NCI-H82 (cell line): ENCODE measurements at regions not wholly inside any gene's neighbourhood (a gene's known extent, or its start where the extent isn't known, plus 50 kb on each side); places are given as distances from the start of the nearest gene placed in this dataset.

ENCODE experiments used
- DNase-seq: peaks from one replicate; lab custom pipeline; 2025; lab: John Stamatoyannopoulos, UW

DNA sequence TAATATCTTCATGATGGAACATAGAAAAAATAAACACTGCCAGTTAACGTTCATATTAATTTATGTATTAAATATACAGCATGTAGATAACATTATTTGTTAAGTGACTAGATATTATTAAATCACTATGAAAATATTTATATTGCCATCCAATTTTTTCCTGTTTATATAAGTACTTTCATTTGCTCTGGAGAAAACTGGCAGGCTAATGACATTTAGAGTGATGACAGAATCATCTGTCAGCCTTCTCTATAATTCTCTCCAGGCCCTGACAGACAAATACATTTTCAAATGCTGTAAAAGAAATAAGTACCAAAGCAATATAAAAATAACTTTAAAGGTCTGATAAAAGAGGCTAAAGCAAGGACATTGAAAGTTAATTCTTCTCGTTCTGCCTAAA, 2556.7 kb upstream of the PCDH20 start:
- DNase-seq = no peak

DNA sequence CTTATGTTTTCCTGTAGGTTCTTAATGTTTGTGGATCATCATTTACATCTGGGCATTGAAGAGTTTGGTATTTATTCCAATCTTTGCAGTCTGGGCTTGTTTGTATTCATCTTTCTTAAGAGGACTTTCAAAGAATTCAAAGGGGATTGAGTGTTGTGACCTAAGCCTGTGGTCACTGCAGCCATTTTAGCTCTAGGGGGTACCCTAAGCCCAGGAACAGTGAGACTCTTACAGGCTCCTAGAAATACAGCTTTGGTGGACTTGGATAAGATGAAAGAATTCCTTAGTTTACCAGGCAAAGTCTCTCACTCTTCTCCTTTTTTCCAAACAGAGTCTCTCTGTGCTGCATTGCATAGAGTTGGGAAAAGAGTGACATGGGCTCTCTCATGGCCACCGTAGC, 2539.0 kb upstream of the PCDH20 start:
- no peak for DNase-seq

DNA sequence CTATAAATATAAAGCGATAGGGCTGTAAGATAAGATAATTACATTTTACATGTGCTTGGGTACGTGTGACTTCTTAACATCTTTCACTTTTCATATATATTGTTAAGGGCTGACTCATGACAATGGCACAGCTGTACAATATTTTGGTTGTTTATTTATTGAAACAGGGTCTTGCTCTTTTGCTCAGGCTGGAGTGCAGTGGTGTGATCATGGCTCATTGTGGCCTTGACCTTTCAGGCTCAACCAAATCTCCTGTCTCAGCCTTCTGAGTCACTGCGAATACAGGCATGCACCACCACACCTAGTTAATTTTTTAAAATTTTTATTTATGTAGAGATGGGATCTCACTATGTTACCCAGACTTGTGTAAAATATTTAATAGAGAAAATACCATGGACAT, 2532.4 kb upstream of the PCDH20 start:
- DNase-seq = no peak

DNA sequence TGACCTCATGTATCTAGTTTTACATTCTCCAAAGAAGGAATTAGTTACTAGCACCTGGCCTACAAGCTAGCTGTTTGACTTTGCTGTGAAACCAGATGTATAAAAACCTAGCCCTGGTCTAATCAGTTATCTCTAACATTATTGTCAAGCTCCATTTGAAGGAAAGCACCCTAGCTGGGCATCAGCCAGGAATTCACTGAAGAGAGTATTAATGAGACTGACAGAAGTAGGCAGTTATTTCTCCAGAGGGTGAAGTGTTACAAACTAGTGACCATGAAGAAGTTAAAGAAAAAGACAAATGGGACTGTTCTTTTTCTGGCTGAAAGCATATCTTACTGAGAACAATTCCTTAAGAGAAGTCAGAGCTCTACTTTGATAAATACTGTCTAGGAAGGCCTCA, 2529.3 kb upstream of the PCDH20 start:
- no peak for DNase-seq

DNA sequence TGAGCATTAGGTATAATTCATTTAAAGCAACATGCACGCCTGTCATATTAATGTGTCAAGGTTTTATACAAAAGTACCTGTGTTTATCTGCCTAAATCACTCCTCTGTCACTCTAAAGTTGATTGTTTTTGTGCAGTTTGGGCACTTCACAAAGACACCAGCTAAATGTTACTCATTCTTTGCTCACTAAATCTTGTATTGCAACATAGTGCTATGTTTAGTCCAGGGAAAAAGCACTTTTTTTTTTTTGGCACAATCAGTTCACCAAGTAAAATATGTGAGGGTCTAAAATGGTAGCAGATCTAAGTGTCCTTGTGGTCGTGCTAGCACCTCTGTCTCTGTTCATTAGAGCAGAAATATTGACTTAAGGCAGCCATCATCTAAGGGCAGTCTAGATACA, 2526.7 kb upstream of the PCDH20 start:
- DNase-seq = no peak

DNA sequence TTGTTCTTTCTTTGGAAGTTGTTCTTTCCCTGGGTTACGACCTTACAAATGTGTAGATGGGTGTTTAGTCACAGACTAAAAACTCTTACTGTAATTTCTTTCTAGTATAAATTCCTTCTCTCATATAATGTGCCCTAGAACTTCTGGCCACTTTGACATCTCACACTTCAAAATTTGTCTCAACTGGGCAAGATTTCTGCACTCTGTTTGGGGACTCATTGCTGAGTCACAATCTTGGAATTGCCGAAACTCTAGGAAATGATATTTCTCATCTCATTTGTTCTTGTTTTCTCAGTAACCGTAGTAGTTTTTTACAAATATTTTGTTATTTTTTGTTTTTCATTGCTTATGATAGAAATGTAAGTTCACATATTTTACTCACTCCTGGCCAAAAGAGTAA, 2523.2 kb upstream of the PCDH20 start:
- no peak for DNase-seq

DNA sequence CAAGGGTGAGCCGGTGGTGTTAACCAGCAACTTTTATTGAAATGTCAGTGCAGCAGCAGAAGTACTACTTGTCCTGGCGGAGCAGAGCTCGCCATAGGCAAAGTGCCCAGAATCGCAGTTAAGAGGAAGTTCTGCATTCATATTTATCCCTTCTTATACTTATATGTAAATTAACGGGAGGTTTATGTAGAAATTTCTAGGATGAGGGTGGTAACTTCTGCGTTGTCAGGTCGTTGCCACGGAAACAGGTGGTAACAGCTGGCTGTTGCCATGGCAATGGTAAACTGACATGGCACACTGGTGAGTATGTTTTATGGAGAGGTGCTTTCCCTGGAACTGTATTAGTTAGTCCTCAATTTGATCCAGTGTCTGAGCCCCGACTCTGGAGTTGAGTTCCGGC, 2494.9 kb upstream of the PCDH20 start:
- DNase-seq = no peak

DNA sequence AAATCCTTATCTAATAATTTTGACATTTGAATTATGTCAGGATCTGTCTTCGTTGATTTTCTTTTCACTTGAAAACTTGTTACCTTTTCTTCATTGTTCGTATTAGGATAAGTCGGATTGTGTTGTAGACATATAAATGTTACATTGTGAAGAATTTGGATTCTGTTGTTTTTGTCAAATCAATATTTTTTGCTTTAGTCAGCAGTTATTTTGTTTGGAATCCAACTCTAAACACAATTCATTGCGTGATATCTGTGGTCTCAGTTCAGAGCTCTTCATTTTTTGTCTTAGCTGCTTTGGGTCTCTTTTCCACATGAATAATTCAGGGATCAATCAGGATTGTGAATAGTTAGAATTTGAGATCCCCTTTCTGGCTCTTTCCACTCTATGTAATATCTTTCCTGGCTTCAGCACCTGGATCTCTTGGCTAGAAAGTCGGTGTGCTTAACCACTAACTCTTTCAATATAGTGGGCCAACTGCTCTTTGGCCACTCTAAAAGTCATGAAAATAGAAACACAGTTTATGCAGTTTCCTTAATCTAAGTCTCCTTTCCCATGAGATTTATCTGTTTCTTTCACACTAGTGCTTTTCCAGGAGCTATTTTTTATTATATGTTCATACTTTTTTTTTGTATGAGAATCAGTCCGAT, 2494.2 kb upstream of the PCDH20 start:
- no peak for DNase-seq

DNA sequence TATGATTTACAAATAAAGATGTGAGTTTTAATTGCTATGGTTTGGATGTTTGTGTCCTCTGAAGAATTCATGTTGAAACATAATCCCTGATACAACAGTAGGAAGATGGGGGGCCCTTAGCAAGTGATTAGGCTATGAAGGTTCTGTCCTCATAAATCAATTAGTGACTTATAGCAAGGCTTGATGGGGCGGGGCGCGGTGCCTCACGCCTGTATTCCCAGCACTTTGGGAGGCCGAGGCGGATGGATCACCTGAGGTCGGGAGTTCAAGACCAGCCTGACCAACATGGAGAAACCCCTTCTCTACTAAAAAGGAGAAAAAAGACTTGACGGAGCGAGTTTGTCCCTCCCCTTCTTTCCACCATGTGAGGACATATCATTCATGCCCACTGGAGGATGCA, 2486.5 kb upstream of the PCDH20 start:
- DNase-seq = no peak

DNA sequence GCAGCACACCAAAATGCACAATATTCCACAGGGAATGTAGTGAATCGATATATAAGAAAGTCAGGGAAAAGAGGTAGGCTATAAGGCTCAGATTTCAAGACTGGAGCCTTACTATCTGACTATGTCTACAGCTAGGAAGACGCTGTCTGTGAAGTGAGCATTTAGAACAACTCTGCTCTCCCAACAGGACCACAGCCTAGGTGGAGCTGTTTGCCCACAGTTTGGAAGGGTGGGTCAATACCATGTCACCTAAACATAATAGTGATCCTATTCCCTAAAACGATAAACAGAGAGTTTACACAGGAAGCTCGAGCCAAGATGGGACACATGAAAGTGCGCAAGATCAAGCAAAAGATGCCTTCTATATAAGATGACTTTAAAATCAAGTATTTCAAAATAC, 2486.0 kb upstream of the PCDH20 start:
- DNase-seq = peak; percentile 22

DNA sequence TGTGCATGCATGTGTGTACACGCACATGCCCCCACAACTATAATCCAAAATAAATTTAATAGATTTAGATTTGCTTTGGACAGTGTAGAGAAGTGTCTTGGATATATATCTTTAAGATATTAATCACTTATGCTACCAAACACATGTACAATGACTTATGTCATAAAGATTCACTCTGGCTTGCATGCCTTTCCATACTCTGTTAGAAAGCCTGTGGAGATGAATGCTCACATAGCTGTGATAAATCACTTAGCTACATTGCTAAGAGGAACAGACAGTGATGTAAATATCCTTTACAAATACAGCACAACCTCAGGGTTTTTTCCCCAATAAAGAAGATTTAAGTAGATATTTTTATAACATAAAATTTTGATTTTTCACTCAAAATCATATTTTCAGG, 2484.8 kb upstream of the PCDH20 start:
- no peak for DNase-seq

DNA sequence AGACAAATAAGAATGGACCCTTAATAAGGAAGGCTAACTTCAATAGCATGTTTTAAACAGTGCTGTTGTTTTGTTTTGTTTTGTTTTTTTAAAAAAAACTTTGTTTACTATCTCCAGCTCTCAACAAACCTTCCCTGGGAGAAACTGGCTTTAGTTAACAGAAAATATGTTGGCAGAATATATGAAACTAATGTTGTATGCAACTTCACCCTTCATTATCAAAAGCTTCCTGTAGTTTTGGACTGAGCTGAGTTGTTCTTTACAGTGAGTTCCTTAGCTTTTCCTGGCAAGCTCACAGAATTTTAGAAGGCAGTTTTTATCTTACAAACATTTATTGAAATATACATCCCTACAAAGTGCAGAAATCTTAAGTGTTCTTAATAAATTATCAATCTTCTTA, 2480.7 kb upstream of the PCDH20 start:
- no peak for DNase-seq

DNA sequence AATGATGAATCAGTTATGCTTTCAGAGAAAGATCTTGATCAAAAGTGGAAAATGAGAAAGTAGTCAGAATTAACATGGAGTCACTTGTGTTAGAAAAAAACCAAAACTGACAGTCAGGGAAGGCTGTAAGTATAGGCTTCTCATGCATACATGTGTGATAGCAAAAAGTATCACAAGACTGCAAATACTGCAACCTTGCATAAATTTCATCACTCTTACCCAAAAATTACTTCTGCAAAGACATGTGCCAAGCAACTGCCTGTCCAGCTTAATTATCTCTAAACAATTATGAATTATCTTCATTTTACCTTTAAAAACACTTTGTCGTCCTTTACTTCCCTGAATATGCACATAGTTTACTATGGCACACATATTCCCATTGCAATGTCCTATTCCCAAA, 2466.4 kb upstream of the PCDH20 start:
- DNase-seq = no peak

DNA sequence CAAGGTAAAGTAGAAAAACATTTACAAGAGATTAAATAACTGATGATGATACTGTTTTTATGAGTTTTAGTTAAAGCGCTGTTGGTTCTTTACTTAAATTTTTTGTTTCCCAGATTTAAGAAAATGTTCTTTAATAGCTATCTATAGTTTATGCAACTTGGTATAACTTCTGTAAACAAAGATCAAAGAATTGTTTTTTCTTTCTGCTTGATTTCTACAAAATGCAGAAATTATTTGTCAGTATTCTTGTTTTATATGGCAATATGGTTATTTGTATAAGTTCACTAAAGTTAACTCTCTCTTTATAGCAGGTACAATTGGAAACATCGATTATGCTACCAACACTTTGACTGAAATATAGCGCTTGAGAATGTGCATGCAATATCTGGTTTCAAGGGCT, 2465.1 kb upstream of the PCDH20 start:
- DNase-seq = no peak

DNA sequence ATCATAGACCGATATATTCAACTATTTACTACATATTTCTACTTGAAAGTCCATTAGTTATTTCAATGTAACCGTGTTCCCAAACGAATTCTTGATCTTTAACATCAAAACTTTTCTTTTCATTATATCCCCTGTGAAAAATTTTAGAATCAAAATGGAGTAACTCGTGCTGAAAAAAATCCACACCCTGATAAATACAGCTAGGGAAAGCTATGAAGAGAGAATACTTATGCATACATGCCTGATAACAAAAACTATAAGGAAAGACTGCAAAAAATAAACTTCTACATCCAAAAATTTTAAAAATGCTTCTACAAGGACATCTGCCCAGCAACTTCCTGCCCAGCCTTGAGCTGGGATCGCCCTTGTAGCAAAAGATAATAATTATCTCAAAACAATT, 2458.3 kb upstream of the PCDH20 start:
- no peak for DNase-seq

DNA sequence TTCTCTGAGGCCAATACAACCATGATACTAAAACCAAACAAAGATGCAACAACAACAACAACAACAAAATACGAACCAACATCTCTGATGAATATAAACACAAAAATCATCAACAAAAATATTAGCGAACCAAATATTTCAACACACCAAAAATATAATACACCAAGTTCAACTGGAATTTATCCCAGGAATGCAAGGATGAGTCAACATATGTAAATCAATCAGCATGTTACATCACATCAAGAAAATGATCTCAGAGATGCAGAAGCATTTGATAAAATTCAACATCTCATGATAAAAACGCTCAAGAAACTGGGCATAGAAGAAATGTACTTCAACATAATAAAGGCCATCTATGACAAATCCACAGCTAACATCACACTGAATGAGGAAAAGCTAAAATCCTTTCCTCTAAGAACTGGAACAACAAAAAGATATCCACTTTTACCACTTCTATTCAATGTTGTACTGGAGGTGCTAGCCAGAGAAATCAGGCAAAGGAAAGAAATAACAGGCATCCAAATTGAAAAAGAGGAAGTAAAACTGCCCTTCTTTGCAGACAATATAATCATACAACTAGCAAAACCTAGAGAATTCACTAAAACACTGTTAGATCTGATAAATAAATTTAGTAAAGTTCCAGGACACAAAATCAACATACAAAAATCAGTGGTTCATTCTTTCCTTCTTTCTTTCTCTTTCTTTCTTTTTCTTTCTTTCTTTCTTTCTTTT, 2448.7 kb upstream of the PCDH20 start:
- no peak for DNase-seq

DNA sequence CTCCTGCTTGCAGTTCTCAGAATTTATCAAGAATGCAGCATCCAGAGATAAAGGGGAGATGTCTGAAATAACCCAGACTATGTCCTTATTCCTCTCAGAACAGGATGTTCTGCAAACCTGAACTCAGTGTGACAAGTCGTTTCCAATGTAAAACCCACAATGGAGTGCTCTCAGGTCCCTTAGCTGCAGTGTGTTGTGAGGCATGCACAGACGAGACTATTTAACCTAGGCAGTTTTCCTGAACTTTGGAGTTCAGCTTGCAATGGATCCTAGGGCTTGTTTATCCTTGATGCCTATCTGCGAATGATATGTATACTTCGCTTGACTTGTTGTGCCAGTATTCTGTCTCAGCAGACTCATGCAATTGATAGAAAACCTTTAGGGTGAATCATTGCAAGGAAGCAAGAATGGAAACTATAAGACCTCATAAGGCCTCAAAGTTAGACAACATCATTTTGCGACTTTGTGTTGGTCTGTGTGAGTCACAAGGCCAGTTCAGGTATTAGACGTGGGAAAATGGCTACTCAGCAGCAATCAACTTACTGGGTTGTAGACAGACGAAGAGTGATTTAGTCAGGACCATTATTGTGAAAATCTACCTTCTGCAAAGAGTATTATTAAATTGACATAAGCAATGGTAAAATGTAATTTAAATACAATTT, 2439.9 kb upstream of the PCDH20 start:
- no peak for DNase-seq

DNA sequence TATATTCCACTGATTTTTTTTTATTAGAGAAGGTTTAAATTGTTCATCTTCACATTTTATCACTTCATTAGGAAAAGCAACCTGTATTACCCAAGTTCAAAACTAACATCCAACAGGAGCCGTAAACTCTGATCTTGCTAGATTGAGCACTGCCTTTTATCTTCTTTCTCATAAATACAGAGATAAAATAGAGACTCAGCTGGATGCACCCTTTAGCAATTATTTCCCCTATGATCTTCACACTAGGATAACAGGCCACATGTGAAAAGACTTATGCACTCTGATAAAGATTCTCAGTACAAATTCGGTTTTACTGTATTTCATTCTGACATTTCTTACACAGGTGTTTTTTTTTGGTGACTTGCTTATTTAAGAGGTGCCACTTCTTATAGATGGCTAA, 2438.2 kb upstream of the PCDH20 start:
- no peak for DNase-seq

DNA sequence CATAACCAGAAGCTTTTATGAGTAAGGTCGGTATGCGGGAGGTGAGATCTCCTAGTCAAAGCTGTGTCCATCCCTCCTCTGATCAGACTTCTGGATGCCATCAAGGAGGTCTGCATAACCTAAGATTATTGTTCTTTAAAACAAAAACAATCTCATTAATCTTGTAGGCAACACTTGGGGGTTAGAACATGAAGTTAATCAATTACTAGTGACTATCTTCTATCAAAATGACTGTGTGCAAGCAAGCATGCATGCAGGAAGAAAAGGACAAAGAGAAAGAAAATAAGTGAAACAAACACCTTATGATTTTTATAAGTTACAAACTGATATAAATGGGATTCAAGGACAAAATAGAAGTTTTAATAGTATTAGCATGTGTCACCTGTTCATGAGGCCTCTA, 2435.9 kb upstream of the PCDH20 start:
- DNase-seq = no peak

DNA sequence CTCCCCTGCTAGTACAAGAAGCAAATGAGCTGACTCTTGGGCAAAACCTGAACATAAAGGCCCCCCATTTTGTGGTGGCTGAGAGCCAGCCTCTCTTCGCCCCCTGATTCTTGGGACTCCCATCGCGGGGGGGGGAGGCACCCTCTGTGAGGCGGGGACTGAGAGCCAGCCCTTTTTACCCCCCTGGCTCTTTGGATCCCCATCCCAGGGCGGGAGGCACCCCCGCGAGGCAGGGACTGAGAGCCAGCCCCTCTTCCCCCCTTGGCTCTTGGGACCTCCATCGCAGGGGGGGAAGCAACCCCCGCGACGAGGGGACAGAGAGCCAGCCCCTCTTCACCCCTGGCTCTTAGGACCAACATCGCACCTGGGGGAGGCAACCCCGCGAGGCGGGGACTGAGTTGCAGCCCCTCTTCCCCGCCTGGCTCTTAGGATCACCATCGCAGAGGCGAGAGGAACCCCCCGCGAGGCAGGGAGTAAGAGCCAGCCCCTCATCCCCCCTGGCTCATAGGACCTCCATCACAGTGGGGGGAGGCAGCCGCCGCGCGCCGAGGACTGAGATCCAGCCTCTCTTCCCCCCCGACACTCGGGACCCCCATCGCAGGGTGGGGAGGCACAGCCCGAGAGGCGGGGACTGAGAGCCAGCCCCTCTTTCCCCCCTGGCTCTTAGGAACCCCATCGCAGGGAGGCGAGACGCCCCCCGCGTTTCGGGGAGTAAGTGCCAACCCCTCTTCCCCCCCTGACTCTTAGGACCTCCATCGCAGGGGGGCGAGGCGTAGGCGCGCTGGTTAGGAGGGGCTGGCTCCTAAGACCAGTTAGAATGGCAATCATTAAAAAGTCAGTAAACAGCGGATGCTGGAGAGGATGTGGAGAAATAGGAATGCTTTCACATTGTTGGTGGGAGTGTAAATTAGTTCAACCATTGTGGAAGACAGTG, 2428.4 kb upstream of the PCDH20 start:
- DNase-seq = no peak

DNA sequence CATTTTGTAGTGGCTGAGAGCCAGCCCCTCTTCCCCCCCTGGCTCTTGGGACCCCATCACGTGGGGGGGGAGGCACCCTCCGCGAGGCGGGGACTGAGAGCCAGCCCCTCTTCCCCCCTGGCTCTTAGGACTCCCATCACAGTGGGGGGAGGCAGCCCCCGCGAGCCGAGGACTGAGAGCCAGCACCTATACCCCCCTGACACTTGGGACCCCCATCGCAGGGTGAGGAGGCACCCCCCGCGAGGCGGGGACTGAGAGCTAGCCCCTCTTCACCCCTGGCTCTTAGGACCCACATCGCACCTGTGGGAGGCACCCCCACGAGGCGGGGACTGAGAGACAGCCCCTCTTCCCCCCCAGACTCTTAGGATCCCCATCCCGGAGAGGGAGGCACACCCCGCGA, 2426.5 kb upstream of the PCDH20 start:
- DNase-seq = no peak
